CD4-positive, alpha-beta T cell treated with Interleukin-6 for 4 hours (primary cell): ENCODE measurements at regions not wholly inside any gene's neighbourhood (a gene's known extent, or its start where the extent isn't known, plus 50 kb on each side); places are given as distances from the start of the nearest gene placed in this dataset.

Experiments
- DNase-seq: peaks from one replicate; pipeline ENCODE4 v3.0.0-alpha.2; 2020; ENCODE audit warnings: mixed read lengths

DNA sequence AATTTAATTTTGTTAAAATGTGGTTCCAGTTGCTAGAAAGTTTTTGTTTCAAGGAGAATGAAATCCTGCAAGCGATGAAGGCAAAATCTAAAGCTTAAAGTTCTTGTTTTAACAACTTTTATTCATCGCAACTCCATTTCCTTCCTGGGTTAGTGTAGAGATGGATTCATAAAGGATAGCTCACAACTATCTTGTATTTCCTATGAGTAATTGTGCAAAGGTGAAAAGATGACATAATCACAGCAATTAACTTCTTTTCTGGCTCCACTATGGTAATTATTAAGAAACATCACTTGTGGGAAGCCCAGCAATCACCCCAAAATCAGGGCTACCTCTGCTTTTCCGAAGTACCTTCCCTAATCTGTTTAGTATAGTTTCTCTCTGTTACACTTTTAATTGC, 80.8 kb upstream of the SEMA6A start:
- DNase-seq, result no peak

DNA sequence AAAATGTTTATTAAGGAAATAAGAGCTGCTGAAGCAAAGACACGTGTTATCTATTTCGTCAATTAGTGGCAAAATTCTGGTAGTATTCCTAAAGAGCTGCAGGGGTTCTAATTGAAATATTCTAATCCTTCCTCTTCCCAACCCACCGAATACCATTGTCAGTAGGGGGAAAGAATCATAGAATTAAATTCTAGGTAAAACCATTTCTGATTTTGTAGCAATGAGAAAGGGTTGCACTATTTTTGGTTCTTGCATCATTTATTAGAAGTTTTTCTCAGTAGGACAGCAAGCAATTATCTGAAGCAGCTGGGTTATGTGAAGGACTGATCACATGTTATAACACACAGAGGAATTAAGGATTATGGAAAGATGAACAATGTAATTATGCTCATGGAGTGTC, 80.3 kb upstream of the SEMA6A start:
- DNase-seq, result no peak

DNA sequence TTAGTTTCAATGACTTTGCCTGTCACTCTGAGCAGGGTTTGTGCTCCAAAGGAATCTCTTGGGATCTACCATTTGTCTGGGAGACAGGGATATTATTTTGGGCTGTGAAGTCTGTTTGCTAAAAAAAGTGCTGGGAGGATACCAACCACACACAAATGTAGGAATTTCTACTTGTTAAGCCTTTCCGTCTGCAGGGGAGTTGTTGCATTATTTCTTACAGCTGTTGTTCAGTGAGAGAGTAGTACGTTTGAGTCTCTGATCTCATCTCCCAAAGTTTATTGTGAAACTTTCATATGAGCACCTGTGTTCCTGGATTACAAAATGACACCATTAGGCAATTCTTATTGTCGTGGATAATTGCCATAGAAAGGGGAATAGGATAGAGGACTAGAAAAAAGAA, 78.3 kb upstream of the SEMA6A start:
- DNase-seq, result no peak

DNA sequence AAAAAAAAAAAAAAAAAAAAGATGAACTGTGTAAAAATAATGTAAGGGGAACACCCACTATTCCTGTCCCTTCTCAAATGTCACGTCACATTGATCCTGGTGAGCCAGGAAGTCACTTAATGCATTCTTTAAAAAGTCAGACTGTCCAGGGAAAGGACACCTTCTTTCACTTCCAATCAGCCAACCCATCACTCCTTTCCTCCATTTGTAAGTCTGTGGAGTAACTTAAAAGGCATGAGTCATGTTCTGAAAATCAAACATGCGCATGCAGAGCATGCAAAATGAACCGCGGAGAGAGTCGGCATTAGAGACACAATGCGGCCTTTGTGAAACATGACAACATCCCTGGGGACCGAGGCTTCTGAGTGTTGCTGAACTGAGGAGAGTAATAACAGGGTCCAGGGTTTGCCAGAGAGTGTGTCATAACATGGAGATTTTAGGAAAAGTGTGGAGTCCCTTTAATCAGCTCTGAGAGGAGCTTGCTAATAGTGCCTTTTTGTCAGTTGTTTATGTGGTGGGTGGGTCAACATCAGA, 77.6 kb upstream of the SEMA6A start:
- DNase-seq, result no peak

DNA sequence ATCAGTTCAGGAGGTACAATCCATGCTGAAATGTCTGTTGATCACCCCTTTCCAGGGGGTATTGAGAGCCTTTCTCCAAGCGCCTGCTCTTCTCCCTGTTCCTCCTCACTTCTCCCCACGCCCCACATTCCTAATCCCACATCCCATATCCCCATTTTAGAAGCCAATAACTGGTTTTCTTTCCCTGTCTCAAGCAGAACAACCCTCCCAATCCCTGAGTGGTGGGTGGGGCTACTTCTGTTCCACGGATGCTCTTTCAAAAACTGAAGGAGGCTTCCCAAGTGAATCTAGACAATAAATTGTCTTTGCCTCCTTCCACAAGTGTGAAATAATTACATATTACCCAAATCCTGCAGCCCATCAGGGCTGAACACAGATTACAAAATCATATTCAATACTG, 77.0 kb upstream of the SEMA6A start:
- DNase-seq, result no peak

DNA sequence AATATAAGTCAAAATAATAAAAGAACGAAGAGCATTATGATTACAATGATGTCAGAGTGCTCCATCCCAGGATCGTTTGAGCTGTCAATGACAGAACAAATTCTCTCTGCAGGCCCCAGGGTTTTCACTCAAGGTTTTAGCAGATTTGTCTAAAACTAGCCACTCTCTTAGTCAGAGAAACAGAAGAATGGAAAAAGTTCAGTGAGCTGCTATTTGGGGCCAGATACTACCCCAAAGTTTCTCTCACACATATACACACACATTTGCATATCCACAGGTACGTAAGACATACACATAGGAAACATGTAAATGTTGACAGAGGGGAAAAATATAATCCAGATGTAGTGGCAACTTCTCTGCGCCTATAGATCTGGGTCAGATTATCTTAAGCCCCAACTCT, 76.3 kb upstream of the SEMA6A start:
- DNase-seq, result no peak

DNA sequence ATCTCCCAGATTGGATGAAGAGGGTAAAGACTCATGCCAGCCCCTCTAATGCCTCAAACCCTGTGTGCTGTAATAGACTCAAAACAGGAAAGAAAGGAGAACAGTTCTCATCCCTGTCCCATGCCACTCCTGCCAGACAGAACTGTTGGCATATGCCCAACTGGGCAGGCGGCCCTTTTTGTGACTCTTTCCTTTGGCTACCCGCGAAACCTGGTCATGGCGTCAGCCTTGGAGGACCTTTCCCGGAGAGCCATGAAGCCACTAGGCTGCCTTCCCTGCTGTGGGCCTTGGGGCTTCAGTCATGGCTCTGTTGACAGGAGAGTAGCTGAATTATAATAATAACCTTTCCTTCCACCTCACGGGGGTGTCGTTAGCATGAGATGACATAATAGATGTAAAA, 75.9 kb upstream of the SEMA6A start:
- no peak for DNase-seq

DNA sequence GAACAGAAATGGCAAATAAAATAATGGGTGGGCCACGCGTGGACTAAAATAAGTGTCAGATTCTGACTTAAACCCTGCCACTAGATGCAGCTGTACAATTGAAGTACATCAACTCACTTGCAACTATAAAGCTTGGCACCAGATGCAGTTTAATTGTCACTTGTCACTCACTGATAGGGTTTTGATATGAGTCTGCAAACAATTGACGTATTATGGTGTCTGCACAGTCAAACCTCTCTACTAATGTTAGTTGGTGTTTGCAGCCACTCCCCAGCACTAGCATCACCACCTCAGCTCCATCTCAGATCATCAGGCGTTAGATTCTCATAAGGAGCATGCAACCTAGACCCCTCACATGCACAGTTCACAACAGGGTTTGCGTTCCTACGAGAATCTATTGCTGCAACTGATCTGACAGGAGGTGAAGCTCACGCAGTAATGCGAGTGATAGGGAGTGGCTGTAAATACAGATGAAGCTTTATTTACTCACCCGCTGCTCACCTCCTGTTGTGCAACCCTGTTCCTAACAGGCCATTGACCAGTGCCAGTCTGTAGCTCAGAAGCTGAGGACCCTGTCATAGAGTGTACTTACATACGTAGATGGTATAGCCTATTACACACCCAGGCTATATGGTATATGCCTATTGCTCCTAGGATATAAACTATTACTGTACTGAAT, 72.1 kb upstream of the SEMA6A start:
- DNase-seq, result no peak

DNA sequence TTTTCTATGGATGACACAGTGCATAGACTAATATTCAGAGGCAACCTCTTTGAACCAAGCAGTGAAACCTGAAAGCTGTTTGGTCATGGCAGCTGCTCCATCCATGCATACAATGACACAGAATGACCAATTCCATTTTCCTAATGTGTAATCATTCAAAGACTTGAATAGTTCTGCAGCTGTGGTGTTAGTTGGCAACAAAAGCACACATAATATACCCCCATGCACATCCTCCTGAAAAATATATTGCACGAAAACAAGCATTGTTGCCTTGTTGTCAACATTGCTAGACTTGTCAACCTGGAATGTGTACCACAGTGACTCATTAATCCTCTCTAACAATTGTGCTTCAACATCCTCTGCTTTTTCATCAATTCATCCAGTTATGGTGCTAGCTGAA, 71.0 kb upstream of the SEMA6A start:
- no peak for DNase-seq

DNA sequence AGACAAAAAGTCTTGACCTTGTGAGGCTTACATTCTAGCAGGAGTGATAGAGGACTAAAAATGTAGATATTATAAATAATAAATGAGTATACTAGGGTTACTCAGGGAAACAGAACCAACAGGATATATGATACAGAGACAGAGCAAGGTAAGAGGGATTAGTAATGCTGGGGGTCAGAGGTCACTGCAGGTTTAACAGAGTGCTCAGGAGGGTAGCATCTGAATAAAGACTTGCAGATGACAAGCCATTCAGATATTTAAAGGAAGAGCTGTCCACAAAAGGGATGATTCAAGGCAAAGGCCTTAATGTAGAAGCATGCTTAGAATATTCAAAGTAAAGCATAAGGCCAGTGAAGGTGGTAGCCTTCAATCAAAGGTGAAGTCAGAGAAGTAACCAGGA, 65.6 kb upstream of the SEMA6A start:
- DNase-seq, result no peak

DNA sequence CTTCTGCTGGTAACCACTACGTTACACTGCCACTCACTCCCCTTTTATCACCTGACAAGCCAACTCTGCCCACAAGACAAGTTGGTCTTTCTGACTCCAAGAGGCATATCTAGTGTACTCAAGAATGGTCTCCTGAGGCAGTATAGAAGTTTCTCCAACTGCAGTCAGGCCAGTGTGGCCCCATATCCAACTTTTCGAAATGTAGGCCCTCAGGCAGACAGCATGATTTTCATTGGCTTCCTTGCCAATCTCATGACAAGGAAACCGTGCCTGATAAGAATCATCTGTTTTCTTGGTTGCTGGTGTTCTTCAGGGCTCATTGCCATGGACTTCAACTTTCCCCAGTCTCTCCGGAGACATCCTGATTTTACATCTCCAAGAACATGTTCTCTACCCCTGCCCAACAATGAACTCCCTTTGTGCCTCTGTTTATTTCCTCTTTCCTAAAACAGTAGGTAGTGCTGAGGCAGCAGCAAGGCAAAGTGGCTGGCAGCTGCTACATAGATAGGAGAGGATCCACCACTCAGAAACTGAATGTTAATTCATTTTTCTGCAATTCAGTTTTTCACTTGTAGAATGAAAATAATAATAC, 62.6 kb upstream of the SEMA6A start:
- no peak for DNase-seq

DNA sequence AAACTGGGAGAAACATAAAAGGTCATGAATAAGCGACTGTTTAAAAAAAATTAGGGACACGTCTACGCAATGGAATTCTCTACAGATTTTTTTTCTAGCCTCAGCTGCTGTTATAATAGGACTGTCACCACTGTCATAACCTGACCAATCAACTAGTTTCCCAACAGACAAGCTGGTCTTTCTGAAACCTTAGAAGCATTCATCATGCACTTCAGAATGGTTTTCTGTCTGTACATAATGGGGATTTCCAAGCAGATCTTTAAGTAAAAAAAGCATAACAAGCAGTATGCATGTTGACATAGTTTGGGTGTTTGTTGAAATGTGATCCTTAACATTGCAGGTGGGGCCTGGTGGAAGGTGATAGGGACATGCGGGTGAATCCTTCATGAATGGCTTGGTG, 58.3 kb upstream of the SEMA6A start:
- no peak for DNase-seq

DNA sequence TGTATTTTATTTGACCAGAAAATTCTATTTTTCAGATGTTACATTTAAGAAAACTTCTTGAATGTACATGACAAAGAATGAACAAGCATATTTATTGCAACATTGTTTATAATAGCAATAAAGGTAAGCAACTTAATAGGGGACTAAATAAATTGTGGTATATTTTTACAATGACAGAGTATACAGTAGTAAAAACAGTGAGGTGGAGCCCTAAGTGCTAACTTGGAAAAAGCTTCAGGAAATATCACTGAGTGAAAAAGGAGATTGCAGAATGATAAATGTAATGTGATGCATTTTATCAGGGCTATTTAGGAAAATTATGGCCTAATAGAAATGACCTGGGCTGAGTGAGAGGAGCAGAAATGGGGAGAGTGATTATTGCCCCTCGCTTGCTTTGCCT, 56.5 kb upstream of the SEMA6A start:
- no peak for DNase-seq

DNA sequence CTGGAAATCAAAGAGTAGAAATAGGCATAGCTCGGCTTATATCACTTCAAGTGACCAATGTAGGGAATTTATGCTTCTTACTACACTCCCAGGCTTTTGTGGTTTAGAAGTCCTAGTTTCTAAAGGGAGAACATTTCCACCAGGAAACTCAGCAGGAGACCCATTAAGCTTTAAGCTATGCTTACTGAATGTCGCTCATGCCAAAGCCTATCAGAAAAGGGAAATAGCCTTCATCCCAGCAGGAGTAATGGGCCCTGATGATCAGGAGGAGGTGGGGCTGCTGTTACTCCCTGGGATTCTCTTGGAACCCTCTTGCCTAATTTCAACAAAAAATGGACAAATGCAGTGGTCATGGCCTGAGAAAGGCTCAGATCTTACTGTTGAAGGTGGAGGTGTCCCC, 54.5 kb upstream of the SEMA6A start:
- DNase-seq, result no peak

DNA sequence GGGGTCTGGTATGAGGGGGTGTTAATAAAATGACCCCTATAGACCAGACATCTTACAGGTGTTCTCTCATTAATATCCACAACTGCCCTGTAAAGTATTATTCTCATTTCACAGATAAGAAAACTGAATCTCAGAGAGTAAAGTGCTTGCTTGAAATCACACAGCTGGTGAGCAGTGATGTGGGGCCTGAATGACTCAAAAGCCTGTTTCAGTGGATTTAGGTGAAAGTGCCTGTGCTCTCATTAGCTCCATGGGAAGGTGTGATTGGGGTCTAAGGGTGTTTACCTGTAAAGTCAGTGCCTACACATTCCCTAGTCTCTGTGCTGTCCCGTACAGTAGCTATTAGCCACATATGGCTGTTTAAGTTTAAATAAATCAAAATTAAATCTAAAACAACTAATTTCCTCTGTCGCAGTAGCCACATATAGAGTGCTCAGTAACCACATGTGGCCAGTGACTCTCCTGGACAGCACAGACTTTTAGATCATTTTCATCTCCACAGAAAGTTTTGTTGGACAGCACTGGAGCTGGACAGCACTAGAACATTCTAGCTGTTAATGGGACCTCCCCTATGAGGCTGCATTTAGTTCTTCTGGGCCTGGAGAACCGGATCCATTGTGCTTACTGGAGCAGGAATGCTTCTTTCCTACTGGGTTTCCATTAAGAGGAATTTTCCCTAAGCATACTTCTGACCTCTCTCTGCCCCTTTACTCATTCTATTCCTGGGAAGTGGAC, 52.5 kb upstream of the SEMA6A start:
- no peak for DNase-seq

DNA sequence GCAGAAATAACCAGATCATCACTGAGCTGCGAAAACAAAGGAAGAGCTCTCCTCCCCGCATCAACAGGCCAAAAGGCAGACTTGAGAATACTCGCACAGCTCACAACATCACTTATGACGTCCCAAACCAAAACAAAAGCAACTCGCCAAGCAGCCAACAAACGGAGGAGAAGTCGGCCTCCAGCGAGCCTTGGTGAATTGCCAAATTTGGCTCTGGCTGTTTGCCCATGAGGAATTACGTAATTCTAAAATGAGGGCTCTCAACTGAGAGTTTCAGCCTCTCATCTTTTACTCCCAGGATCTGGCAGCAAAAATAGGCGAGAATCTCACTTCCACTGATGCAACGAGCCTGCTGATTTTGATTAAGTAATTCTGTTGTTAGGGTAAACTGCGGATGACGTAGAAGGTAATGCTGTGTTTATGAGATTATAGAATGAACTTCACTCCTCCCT, 51.7 kb upstream of the SEMA6A start:
- no peak for DNase-seq
